Esophagus muscularis mucosa (tissue), 4 donors: ENCODE measurements at regions not wholly inside any gene's neighbourhood (a gene's known extent, or its start where the extent isn't known, plus 50 kb on each side); places are given as distances from the start of the nearest gene placed in this dataset.

Experiments
- DNase-seq: peaks from one replicate; pipeline ENCODE4 v3.0.0-alpha.2; 2017; ENCODE audit errors: extremely low spot score
- H3K27ac ChIP-seq, 4 donors: fragments of 200-600 bp; sonication (generic); replicated peaks in 1 of 4; 1 replicate in 3 of 4; 2 replicates in 1 of 4; pipeline ENCODE4 v1.5.1; 2016 to 2019; ENCODE audit warnings: mild to moderate bottlenecking in 1 of 4
- H3K27me3 ChIP-seq, 4 donors: fragments of 200-600 bp; sonication (generic); one replicate each; pipeline versions ENCODE4 v1.5.1 to v1.6.0; 2016 to 2019
- H3K36me3 ChIP-seq, 4 donors: fragments of 200-600 bp; sonication (generic); one replicate each; pipeline ENCODE4 v1.5.1; 2016 to 2019
- H3K4me1 ChIP-seq, 4 donors: fragments of 200-600 bp; sonication (generic); one replicate each; pipeline ENCODE4 v1.5.1; 2016 to 2019
- H3K4me3 ChIP-seq, 4 donors: fragments of 200-600 bp; sonication (generic); 1 replicate in 2 of 4; 2 replicates in 2 of 4; pipeline ENCODE4 v1.5.1; 2016 to 2019; ENCODE audit warnings: mild to moderate bottlenecking in 4 of 4, moderate library complexity in 1 of 4
- H3K9me3 ChIP-seq, 4 donors: fragments of 200-600 bp; sonication (generic); 1 replicate in 3 of 4; 2 replicates in 1 of 4; pipeline ENCODE4 v1.5.1; 2016 to 2019
- CTCF ChIP-seq, 3 experiments: fragments of 200-600 bp in 2 of 3; fragments of 450-650 bp in 1 of 3; sonication (generic) in 2 of 3; IDR thresholded peaks; one replicate each; pipeline ENCODE4 v1.5.1; 2017 to 2019; ENCODE audit warnings: antibody characterized with exemption in 3 of 3, mild to moderate bottlenecking in 2 of 3, moderate library complexity in 1 of 3
- EP300 ChIP-seq: sonication (generic); formaldehyde crosslinking; IDR thresholded peaks from one replicate; pipeline ENCODE4 v1.6.1; 2017; ENCODE audit warnings: antibody characterized with exemption
- POLR2A ChIP-seq: fragments of 450-650 bp; IDR thresholded peaks from one replicate; pipeline ENCODE4 v1.6.1; 2017; ENCODE audit warnings: antibody characterized with exemption, moderate library complexity, mild to moderate bottlenecking, low read depth
- POLR2AphosphoS5 ChIP-seq, 2 donors: sonication (generic); formaldehyde crosslinking; IDR thresholded peaks; one replicate each; pipeline ENCODE4 v1.6.1; 2017; ENCODE audit warnings: antibody characterized with exemption in 2 of 2
- WGBS: methylation state at CpG from one replicate; pipeline ENCODE4 v1.1.5; 2018; 5-methylcytosine and 5-hydroxymethylcytosine counted together
- intact Hi-C: fragments of 100-400 bp; cut with DNase I; formaldehyde crosslinking; loops from one replicate; pipeline ENCODE4 v1.15.1; 2023

GRCh38 chr5:163855754-163856153, 350.3 kb downstream of the MAT2B start:
- Histone ChIP-seq H3K4me1 (no peaks in the 10 kb centered on the region), H3K27me3 (no peaks in the 10 kb centered on the region), H3K27ac (no peak overlapping the region), H3K4me3 (no peak overlapping the region), H3K9me3 (no peaks in the 10 kb centered on the region), H3K36me3 (no peaks in the 10 kb centered on the region)
- DNase-seq: no peak
- intact Hi-C loops: no loop called here
- 79% methylated on average over 1 of the region's 1 CpG for WGBS
- TF ChIP-seq EP300: no peak
- no peak for TF ChIP-seq POLR2A
- TF ChIP-seq CTCF (IDR thresholded peaks at IDR 0.05): no peak
- no peak for TF ChIP-seq POLR2AphosphoS5 (IDR thresholded peaks at IDR 0.05)

- no peaks in the 10 kb centered on the region for H3K4me1 ChIP-seq
- TF ChIP-seq CTCF (IDR thresholded peaks at IDR 0.05) (no peak), EP300 (no peak), POLR2AphosphoS5 (IDR thresholded peaks at IDR 0.05) (no peak), POLR2A (no peak)
- DNase-seq: no peak
- H3K27ac ChIP-seq: no peak overlapping the region
- no peak overlapping the region for H3K4me3 ChIP-seq
- no peaks in the 10 kb centered on the region for H3K9me3 ChIP-seq
- intact Hi-C loops: no loop called here
- WGBS: 78% methylated on average over 3 of the region's 3 CpGs
- H3K27me3 ChIP-seq: no peaks in the 10 kb centered on the region
- no peaks in the 10 kb centered on the region for H3K36me3 ChIP-seq
Observed at GRCh38 chr5:163861670-163862069, 356.3 kb downstream of the MAT2B start.

- Histone ChIP-seq H3K4me3 (no peak overlapping the region), H3K4me1 (no peaks in the 10 kb centered on the region), H3K27ac (no peak overlapping the region), H3K36me3 (no peaks in the 10 kb centered on the region), H3K27me3 (peaks cover 0 to 3% (median 0%) of the 10 kb centered on the region in 4 donors), H3K9me3 (no peaks in the 10 kb centered on the region)
- intact Hi-C loops: no loop called here
- WGBS: 18% methylated on average over 2 of the region's 2 CpGs
- TF ChIP-seq POLR2A (no peak), EP300 (no peak), POLR2AphosphoS5 (IDR thresholded peaks at IDR 0.05) (no peak), CTCF (IDR thresholded peaks at IDR 0.05) (no peak)
- DNase-seq: no peak
Observed at GRCh38 chr5:163867324-163867723, 361.9 kb downstream of the MAT2B start.

GRCh38 chr5:163867738-163868137, 362.3 kb downstream of the MAT2B start:
- intact Hi-C loops: no loop called here
- Histone ChIP-seq H3K36me3 (no peaks in the 10 kb centered on the region), H3K9me3 (no peaks in the 10 kb centered on the region), H3K27me3 (peaks cover 0 to 3% (median 0%) of the 10 kb centered on the region in 4 donors), H3K27ac (no peak overlapping the region), H3K4me3 (no peak overlapping the region), H3K4me1 (no peaks in the 10 kb centered on the region)
- TF ChIP-seq CTCF (IDR thresholded peaks at IDR 0.05) (no peak), EP300 (no peak), POLR2AphosphoS5 (IDR thresholded peaks at IDR 0.05) (no peak), POLR2A (no peak)
- no peak for DNase-seq
- 32% methylated on average over 3 of the region's 3 CpGs for WGBS

- Histone ChIP-seq H3K27ac (no peak overlapping the region), H3K27me3 (peaks cover 0 to 3% (median 0%) of the 10 kb centered on the region in 4 donors), H3K9me3 (no peaks in the 10 kb centered on the region), H3K36me3 (no peaks in the 10 kb centered on the region), H3K4me1 (no peaks in the 10 kb centered on the region), H3K4me3 (no peak overlapping the region)
- WGBS: 71% methylated on average over 6 of the region's 6 CpGs
- intact Hi-C loops: no loop called here
- no peak for DNase-seq
- TF ChIP-seq EP300: no peak
- no peak for TF ChIP-seq CTCF (IDR thresholded peaks at IDR 0.05)
- TF ChIP-seq POLR2A: no peak
- TF ChIP-seq POLR2AphosphoS5 (IDR thresholded peaks at IDR 0.05): no peak
Observed at GRCh38 chr5:163869581-163869980, 364.2 kb downstream of the MAT2B start.
